ENCODE measurements at regions not wholly inside any gene's neighbourhood (a gene's known extent, or its start where the extent isn't known, plus 50 kb on each side); places are given as distances from the start of the nearest gene placed in this dataset.
"Not testable (repeated sequence)": the region's sequence is repeated elsewhere in the genome, so short reads cannot be mapped to it uniquely, and the experiment has no call there.

DNA sequence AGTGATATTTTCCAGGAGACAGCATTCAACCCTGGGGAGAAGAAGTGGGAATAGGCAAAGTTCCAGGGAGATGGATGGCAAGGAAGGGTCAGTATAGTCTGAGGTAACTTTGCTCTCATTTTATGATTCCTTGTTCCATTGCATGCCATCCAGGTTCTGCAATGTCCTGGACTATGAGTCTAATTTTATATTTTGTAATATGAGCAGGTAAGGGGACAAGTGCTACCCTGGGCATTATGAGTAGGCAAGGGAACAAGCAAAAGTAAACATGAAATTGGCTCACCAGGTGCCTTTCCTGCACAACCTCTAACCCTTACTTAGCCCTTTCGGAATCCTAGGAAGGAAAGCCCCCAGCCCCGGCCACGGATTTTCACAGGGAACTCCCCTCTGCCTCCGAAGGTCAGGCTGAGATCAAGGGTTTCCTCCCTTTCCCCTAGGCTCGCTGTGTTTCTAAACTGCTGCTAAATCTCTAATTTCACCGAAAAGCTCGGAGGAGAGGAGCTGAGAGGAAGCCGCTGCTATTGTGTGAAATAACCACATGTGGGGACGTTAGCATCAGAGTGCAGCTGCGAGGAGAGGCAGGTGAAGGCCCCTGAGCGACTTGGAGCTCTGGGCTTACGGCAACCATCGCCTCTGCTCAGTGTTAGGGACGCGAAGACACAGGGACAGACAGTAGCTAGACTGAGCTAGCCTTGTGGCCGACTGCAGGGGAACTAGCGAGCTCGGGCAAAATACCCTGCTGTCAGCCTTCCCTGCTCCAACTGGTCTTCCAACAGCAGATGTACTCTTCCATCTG lies 194.7 kb downstream of the KDM5D start:
- POLR2A ChIA-PET: no interaction called here
- TF ChIP-seq, protein P1, sequence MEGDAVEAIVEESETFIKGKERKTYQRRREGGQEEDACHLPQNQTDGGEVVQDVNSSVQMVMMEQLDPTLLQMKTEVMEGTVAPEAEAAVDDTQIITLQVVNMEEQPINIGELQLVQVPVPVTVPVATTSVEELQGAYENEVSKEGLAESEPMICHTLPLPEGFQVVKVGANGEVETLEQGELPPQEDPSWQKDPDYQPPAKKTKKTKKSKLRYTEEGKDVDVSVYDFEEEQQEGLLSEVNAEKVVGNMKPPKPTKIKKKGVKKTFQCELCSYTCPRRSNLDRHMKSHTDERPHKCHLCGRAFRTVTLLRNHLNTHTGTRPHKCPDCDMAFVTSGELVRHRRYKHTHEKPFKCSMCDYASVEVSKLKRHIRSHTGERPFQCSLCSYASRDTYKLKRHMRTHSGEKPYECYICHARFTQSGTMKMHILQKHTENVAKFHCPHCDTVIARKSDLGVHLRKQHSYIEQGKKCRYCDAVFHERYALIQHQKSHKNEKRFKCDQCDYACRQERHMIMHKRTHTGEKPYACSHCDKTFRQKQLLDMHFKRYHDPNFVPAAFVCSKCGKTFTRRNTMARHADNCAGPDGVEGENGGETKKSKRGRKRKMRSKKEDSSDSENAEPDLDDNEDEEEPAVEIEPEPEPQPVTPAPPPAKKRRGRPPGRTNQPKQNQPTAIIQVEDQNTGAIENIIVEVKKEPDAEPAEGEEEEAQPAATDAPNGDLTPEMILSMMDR (IDR thresholded peaks at IDR 0.05; ENCODE audit: insufficient read depth, low read length, missing control alignments): no peak
- CTCF ChIA-PET: no interaction called here
- no peak overlapping the region for H3K4me3 ChIP-seq (ENCODE audit: low read depth, low read length)
- no peak for DNase-seq (ENCODE audit: low read depth, low spot score)

DNA sequence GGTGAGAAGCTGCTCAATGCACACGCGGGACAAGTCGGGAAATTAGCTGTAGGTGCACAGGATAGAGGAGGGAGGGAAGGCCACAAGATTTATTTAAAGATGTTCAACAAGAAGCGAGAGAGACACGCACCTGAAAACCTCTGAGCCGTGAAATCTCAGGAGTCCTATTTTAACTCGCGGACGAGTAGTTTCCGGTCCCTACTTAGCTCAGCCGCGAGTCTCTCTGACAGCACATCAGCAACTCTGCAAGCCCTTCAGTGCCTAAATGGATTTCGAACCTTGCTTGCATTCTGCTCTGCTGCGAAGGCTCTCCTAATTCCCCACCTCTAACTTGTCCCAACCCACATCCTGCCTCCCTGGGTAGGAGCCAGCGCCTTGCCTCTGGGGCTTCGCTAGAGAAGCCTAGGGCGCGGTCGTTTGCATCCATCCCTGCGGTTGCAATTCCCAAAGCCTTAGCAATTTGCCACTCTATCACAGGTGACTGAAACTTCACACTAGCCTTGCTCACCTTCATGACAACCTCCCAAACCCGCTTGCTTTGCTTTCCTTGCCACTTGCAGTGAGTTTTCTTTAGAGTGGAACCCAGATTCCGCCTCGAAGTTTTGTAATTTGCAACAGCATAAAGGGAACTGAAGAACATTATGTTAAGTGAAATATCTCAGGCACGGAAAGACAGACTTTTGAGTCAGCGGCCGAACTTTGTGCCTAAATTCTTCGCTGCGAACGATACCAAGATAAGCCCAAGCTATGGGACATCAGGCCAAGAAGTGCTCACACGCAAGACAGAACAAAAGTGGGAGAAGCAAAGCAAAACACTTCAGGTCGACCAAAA lies 202.8 kb downstream of the KDM5D start:
- TF ChIP-seq, protein P1 (IDR thresholded peaks at IDR 0.05; ENCODE audit: insufficient read depth, low read length, missing control alignments): no peak
- H3K4me3 ChIP-seq (ENCODE audit: low read depth, low read length): no peak overlapping the region
- ChIA-PET POLR2A (no interaction called here), CTCF (no interaction called here)
- no peak for DNase-seq (ENCODE audit: low read depth, low spot score)

DNA sequence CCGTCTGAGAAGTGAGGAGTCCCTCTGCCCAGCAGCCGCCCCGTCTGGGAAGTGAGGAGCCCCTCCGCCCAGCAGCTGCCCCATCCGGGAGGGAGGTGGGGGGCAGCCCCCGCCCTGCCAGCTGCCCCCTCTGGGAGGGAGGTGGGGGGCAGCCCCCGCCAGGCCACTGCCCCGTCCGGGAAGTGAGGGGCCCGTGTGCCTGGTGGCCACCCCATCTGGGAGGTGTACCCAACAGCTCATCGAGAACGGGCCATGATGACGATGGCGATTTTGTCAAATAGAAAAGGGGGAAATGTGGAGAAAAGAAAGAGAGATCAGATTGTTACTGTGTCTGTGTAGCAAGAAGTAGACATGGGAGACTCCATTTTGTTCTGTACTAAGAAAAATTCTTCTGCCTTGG lies 208.8 kb downstream of the KDM5D start:
- H3K4me3 ChIP-seq (ENCODE audit: low read depth, low read length); POLR2A ChIA-PET; DNase-seq (ENCODE audit: low read depth, low spot score); CTCF ChIA-PET: not testable (repeated sequence)

DNA sequence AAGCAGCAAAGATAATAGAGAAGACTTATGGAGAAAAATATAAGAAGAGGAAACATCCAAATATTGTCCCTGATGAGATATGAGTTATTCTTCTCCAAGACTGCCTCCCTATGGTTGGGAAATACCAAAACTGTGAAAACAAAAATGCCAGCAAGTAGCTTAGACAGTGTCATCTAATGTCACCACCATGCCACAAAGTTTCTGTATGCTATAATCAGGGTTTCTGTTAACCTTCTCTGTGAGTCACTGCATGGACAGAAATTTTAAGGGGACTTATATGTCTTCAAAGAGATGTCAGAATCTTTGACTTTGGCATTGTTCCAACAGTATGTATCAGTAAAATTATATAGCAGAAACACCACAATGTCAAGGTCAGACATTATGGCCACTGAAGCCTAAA lies 222.6 kb downstream of the KDM5D start:
- no peak for DNase-seq (ENCODE audit: low read depth, low spot score)
- CTCF ChIA-PET: no interaction called here
- TF ChIP-seq, protein P1 (IDR thresholded peaks at IDR 0.05; ENCODE audit: insufficient read depth, low read length, missing control alignments): no peak
- POLR2A ChIA-PET: no interaction called here
- no peak overlapping the region for H3K4me3 ChIP-seq (ENCODE audit: low read depth, low read length)

DNA sequence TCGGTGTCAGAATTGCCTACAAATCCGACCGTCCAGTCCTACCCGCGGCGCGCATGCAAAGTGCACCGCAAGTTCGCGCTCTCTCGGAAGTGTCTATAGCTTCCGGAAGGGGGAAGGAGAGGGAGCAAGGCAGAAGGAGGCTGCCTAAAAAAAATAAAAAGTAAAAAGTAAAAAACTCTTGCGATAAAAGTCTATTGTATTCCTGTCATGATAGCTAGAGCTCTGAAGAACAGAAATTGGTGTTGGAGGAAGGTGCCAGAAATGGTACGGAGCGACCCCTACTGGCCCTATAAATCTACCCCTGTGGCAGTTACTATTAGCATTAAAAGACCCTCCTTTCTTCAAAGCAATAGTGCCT lies 241.5 kb downstream of the KDM5D start:
- ChIA-PET CTCF (no interaction called here), POLR2A (no interaction called here)
- H3K4me3 ChIP-seq (ENCODE audit: low read depth, low read length): no peak overlapping the region
- DNase-seq (ENCODE audit: low read depth, low spot score): no peak
- TF ChIP-seq, protein P1 (IDR thresholded peaks at IDR 0.05; ENCODE audit: insufficient read depth, low read length, missing control alignments): no peak

DNA sequence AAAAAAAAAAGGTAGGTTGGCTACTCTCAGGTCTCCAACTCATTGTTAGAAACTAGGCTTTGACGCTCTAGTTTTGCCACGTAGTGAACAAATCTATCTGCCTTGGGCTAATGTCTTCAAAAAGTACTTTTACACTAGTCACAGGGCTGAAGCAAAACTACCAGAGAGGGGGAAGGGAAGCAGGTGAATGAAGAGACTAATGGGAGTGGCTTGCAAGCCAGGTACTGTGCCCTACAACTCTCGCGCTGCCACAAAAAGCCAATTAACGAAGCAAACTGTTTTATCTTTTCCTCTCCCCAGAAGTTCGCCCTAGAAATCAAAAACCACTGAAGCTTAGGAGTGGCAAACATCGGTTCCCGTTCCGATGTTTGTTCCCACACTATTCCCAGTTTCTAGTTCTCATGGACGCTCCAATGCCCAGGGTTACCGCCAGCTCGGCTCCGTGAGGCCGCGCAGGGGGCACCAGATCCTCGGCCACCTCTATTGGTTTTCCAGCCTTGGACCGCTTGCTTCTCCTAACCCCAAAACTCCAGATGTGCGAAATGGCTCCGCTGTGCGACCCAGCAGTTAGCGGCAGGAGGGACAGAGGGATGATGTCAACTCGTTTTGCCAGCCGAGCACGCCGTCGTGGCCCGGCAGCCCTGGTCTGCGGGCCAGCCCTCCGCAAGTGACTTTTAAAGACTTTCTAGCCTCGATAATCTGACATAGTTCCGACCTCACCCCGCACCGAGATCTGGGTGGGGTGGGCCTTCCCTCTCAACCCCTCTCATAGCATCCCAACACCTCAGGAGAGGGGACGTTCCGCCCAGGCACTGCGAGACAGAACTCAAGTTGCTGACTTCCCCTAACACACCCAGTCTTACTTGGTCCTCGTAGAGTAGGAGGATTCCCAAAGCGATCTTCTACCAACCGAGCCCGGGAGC lies 242.1 kb downstream of the KDM5D start:
- CTCF ChIA-PET: no interaction called here
- POLR2A ChIA-PET: no interaction called here
- no peak overlapping the region for H3K4me3 ChIP-seq (ENCODE audit: low read depth, low read length)

More for the DNA sequence above, 242.1 kb downstream of the KDM5D start:
- no peak for DNase-seq (ENCODE audit: low read depth, low spot score)
- TF ChIP-seq, protein P1 (IDR thresholded peaks at IDR 0.05; ENCODE audit: insufficient read depth, low read length, missing control alignments): no peak
